Central memory CD8-positive, alpha-beta T cell (primary cell): ENCODE measurements at regions not wholly inside any gene's neighbourhood (a gene's known extent, or its start where the extent isn't known, plus 50 kb on each side); places are given as distances from the start of the nearest gene placed in this dataset.

Experiments
- ATAC-seq: fragments of 150-1000 bp; cut with Tn5 transposase; replicated peaks from 2 replicates; pipeline ENCODE4 v1.10.0; 2022; ENCODE audit warnings: mild to moderate bottlenecking, moderate FRiP score, moderate number of reproducible peaks; ENCODE audit not compliant: poor library complexity, severe bottlenecking; ENCODE audit errors: extremely low read depth
- DNase-seq, 2 donors: peaks; one replicate each; pipeline ENCODE4 v3.0.0; 2021; ENCODE audit warnings: low spot score in 2 of 2
- H3K27ac Mint-ChIP-seq: one replicate; pipeline ENCODE4 v1.8.0; 2022; ENCODE audit warnings: low read depth, mild to moderate bottlenecking, moderate library complexity, mixed read lengths
- H3K27me3 Mint-ChIP-seq: one replicate; pipeline ENCODE4 v1.8.0; 2022; ENCODE audit warnings: mixed read lengths
- H3K36me3 Mint-ChIP-seq: one replicate; pipeline ENCODE4 v1.8.0; 2022; ENCODE audit warnings: mild to moderate bottlenecking, moderate library complexity, mixed read lengths; ENCODE audit not compliant: insufficient read depth
- H3K4me1 Mint-ChIP-seq: one replicate; pipeline ENCODE4 v1.8.0; 2022; ENCODE audit warnings: mixed read lengths
- H3K4me3 Mint-ChIP-seq: one replicate; pipeline ENCODE4 v1.8.0; 2022; ENCODE audit warnings: mild to moderate bottlenecking, moderate library complexity, mixed read lengths
- H3K9me3 Mint-ChIP-seq: one replicate; pipeline ENCODE4 v1.8.0; 2022; ENCODE audit warnings: mixed read lengths

- DNase-seq (no peak), ATAC-seq (no peak)
- Mint-ChIP-seq H3K27me3 (no peaks in the 10 kb centered on the region), H3K4me1 (no peaks in the 10 kb centered on the region), H3K36me3 (no peaks in the 10 kb centered on the region), H3K4me3 (no peak overlapping the region), H3K9me3 (peaks cover 14% of the 10 kb centered on the region), H3K27ac (no peak overlapping the region)
These were observed 1156.0 kb upstream of the CADM2 start for GRCh38 chr3:83802801-83803200.

DNA sequence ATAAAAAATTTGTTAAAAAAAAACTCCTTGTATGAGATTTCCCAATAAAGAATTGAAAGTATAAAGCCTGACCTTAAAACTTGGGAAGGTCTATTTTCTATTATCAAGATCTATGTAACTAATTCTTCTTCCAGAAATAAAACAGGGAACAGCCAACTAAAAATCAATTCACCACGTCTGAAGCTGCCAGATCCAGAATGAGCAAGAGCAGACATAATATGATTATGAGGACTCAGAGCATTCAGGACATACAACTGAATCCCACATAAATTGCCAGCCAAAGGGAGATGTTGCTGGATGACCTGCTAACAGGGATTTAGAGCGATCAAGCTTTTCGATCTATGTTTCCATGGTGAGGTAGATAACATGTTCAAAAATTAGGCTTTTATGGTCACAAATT is 1151.3 kb upstream of the CADM2 start:
- peaks cover 21% of the 10 kb centered on the region for H3K9me3 Mint-ChIP-seq
- no peaks in the 10 kb centered on the region for H3K4me1 Mint-ChIP-seq
- no peak for ATAC-seq
- H3K36me3 Mint-ChIP-seq = peaks cover 1% of the 10 kb centered on the region
- no peak overlapping the region for H3K4me3 Mint-ChIP-seq
- no peak for DNase-seq
- no peak overlapping the region for H3K27ac Mint-ChIP-seq
- no peaks in the 10 kb centered on the region for H3K27me3 Mint-ChIP-seq

GRCh38 chr3:83813176-83813575 is 1145.6 kb upstream of the CADM2 start:
- Mint-ChIP-seq H3K36me3 (peaks cover 1% of the 10 kb centered on the region), H3K9me3 (peaks cover 21% of the 10 kb centered on the region), H3K27me3 (no peaks in the 10 kb centered on the region), H3K27ac (no peak overlapping the region), H3K4me1 (no peaks in the 10 kb centered on the region), H3K4me3 (no peak overlapping the region)
- no peak for DNase-seq
- no peak for ATAC-seq

- no peaks in the 10 kb centered on the region for H3K27me3 Mint-ChIP-seq
- peaks cover 15% of the 10 kb centered on the region for H3K9me3 Mint-ChIP-seq
These were observed 1142.1 kb upstream of the CADM2 start for GRCh38 chr3:83816653-83817052.

GRCh38 chr3:83821506-83821905 is 1137.3 kb upstream of the CADM2 start:
- DNase-seq (no peak), ATAC-seq (no peak)
- Mint-ChIP-seq H3K9me3 (peaks cover 20% of the 10 kb centered on the region), H3K27me3 (no peaks in the 10 kb centered on the region), H3K27ac (no peak overlapping the region), H3K36me3 (no peaks in the 10 kb centered on the region), H3K4me1 (no peaks in the 10 kb centered on the region), H3K4me3 (no peak overlapping the region)

More at GRCh38 chr3:83816653-83817052, 1142.1 kb upstream of the CADM2 start:
- Mint-ChIP-seq H3K36me3 (no peaks in the 10 kb centered on the region), H3K4me3 (no peak overlapping the region), H3K27ac (no peak overlapping the region), H3K4me1 (no peaks in the 10 kb centered on the region)
- DNase-seq = no peak
- no peak for ATAC-seq

- ATAC-seq = no peak
- H3K36me3 Mint-ChIP-seq = no peaks in the 10 kb centered on the region
These were observed 1135.7 kb upstream of the CADM2 start for GRCh38 chr3:83823095-83823494.

DNA sequence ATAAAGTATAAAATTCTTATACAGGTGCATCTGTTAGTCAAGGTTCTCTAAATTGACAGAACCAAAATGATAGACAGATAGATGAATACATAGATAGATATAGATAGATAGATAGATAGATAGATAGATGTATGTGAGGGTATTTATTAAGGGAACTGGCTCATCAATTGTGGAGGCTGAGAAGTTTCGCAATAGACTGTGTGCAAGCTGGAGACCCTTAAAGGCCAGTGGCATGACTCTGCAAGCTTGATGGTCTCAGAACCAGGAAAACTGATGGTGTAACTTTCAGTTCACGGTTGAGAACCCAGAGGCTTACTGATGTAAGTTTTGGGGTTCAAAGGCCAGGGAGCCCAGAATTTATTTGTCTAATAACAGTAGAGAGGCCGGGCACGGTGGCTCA is 1123.7 kb upstream of the CADM2 start:
- H3K4me1 Mint-ChIP-seq = no peaks in the 10 kb centered on the region
- no peaks in the 10 kb centered on the region for H3K27me3 Mint-ChIP-seq
- H3K9me3 Mint-ChIP-seq = peaks cover 6% of the 10 kb centered on the region
- H3K27ac Mint-ChIP-seq = no peak overlapping the region
- ATAC-seq (no peak), DNase-seq (no peak)
- no peak overlapping the region for H3K4me3 Mint-ChIP-seq
- H3K36me3 Mint-ChIP-seq = no peaks in the 10 kb centered on the region

More at GRCh38 chr3:83823095-83823494, 1135.7 kb upstream of the CADM2 start:
- Mint-ChIP-seq H3K9me3 (peaks cover 13% of the 10 kb centered on the region), H3K4me3 (no peak overlapping the region), H3K27me3 (no peaks in the 10 kb centered on the region), H3K4me1 (no peaks in the 10 kb centered on the region), H3K27ac (no peak overlapping the region)
- no peak for DNase-seq

- Mint-ChIP-seq H3K4me1 (no peaks in the 10 kb centered on the region), H3K36me3 (no peaks in the 10 kb centered on the region)
These were observed 1116.3 kb upstream of the CADM2 start for GRCh38 chr3:83842511-83842910.

GRCh38 chr3:83843716-83844115 is 1115.1 kb upstream of the CADM2 start:
- no peaks in the 10 kb centered on the region for H3K4me1 Mint-ChIP-seq
- no peaks in the 10 kb centered on the region for H3K27me3 Mint-ChIP-seq
- no peak for DNase-seq
- ATAC-seq = no peak
- H3K27ac Mint-ChIP-seq = no peak overlapping the region
- H3K9me3 Mint-ChIP-seq = peaks cover 17% of the 10 kb centered on the region
- H3K36me3 Mint-ChIP-seq = no peaks in the 10 kb centered on the region
- no peak overlapping the region for H3K4me3 Mint-ChIP-seq

More at GRCh38 chr3:83842511-83842910, 1116.3 kb upstream of the CADM2 start:
- no peak for ATAC-seq
- Mint-ChIP-seq H3K4me3 (no peak overlapping the region), H3K27me3 (no peaks in the 10 kb centered on the region), H3K27ac (no peak overlapping the region), H3K9me3 (peaks cover 17% of the 10 kb centered on the region)
- no peak for DNase-seq

GRCh38 chr3:83849106-83849730 is 1109.6 kb upstream of the CADM2 start:
- no peak overlapping the region for H3K27ac Mint-ChIP-seq
- no peak overlapping the region for H3K4me3 Mint-ChIP-seq
- ATAC-seq (no peak), DNase-seq (no peak)
- no peaks in the 10 kb centered on the region for H3K27me3 Mint-ChIP-seq
- no peaks in the 10 kb centered on the region for H3K36me3 Mint-ChIP-seq
- H3K9me3 Mint-ChIP-seq = peaks cover 32% of the 10 kb centered on the region
- no peaks in the 10 kb centered on the region for H3K4me1 Mint-ChIP-seq

DNA sequence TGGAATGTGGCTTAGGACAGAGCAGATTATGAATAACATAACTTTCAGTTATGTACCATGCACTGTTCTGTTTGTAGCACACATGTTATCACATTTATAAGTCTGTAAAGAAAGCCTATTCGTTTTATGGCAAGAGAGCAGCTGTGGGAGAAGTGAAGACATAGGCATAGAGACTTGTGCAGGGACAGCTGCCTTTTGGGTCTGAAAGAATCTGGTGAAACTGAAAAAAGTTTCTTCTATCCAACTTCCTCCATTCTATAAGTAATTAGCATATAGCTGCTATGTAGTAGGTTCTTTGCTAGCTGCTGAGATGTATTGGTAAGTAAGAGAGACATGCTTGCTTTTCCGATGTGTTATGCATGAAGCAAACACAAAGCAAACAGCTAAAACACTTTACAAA is 1095.4 kb upstream of the CADM2 start:
- H3K27me3 Mint-ChIP-seq = no peaks in the 10 kb centered on the region
- no peaks in the 10 kb centered on the region for H3K36me3 Mint-ChIP-seq
- DNase-seq = no peak
- no peak overlapping the region for H3K4me3 Mint-ChIP-seq
- no peak overlapping the region for H3K27ac Mint-ChIP-seq
- ATAC-seq = no peak
- H3K9me3 Mint-ChIP-seq = peaks cover 37% of the 10 kb centered on the region
- no peaks in the 10 kb centered on the region for H3K4me1 Mint-ChIP-seq

GRCh38 chr3:83868909-83869567 is 1089.8 kb upstream of the CADM2 start:
- H3K36me3 Mint-ChIP-seq = no peaks in the 10 kb centered on the region

GRCh38 chr3:83873550-83873949 is 1085.2 kb upstream of the CADM2 start:
- no peaks in the 10 kb centered on the region for H3K4me1 Mint-ChIP-seq
- H3K4me3 Mint-ChIP-seq = no peak overlapping the region
- no peak for ATAC-seq
- no peak for DNase-seq
- H3K9me3 Mint-ChIP-seq = no peaks in the 10 kb centered on the region
- no peaks in the 10 kb centered on the region for H3K36me3 Mint-ChIP-seq
- no peaks in the 10 kb centered on the region for H3K27me3 Mint-ChIP-seq
- H3K27ac Mint-ChIP-seq = no peak overlapping the region

More at GRCh38 chr3:83868909-83869567, 1089.8 kb upstream of the CADM2 start:
- DNase-seq (no peak), ATAC-seq (no peak)
- Mint-ChIP-seq H3K27me3 (no peaks in the 10 kb centered on the region), H3K4me3 (no peak overlapping the region), H3K9me3 (peaks cover 16% of the 10 kb centered on the region), H3K4me1 (no peaks in the 10 kb centered on the region), H3K27ac (no peak overlapping the region)
